Breast epithelium (tissue), 3 donors: ENCODE measurements at regions not wholly inside any gene's neighbourhood (a gene's known extent, or its start where the extent isn't known, plus 50 kb on each side); places are given as distances from the start of the nearest gene placed in this dataset.

Experiments used
- POLR2A ChIP-seq: fragments of 450-650 bp; IDR thresholded peaks from one replicate; pipeline ENCODE4 v1.6.1; 2016; ENCODE audit warnings: antibody characterized with exemption, mild to moderate bottlenecking, moderate library complexity
- POLR2AphosphoS5 ChIP-seq, 3 donors: sonication (generic); formaldehyde crosslinking; IDR thresholded peaks; one replicate each; pipeline ENCODE4 v1.6.1; 2017; ENCODE audit warnings: antibody characterized with exemption in 3 of 3
- TF ChIP-seq, protein P1 (sequence below), 3 donors: fragments of 450-650 bp; IDR thresholded peaks; one replicate each; pipeline ENCODE4 v1.5.1; 2016 to 2017; ENCODE audit warnings: antibody characterized with exemption in 3 of 3, mild to moderate bottlenecking in 3 of 3, moderate library complexity in 3 of 3

DNA sequence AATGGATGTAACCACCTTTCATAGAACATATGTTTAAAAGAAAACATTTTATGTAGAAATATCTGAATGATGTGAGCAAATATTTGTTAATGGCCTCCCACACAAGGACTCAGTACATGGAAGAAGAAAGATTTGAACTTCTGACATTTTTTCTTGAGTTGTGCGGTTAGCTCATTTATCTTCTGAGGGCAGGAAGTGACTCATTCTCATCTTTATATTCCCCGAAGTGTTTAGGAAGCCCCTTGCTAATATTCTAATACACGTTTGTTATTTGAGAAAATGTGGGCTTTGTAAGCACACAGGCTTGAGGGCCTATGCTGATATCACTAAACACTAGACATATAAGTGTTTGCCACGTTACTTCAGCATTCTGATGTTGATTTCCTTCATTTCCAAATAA lies 392.5 kb upstream of the PTBP2 start:
- TF ChIP-seq, protein P1, sequence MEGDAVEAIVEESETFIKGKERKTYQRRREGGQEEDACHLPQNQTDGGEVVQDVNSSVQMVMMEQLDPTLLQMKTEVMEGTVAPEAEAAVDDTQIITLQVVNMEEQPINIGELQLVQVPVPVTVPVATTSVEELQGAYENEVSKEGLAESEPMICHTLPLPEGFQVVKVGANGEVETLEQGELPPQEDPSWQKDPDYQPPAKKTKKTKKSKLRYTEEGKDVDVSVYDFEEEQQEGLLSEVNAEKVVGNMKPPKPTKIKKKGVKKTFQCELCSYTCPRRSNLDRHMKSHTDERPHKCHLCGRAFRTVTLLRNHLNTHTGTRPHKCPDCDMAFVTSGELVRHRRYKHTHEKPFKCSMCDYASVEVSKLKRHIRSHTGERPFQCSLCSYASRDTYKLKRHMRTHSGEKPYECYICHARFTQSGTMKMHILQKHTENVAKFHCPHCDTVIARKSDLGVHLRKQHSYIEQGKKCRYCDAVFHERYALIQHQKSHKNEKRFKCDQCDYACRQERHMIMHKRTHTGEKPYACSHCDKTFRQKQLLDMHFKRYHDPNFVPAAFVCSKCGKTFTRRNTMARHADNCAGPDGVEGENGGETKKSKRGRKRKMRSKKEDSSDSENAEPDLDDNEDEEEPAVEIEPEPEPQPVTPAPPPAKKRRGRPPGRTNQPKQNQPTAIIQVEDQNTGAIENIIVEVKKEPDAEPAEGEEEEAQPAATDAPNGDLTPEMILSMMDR (IDR thresholded peaks at IDR 0.05) = no peak
- TF ChIP-seq POLR2A (no peak), POLR2AphosphoS5 (IDR thresholded peaks at IDR 0.05) (no peak)
